ENCODE measurements at regions not wholly inside any gene's neighbourhood (a gene's known extent, or its start where the extent isn't known, plus 50 kb on each side); places are given as distances from the start of the nearest gene placed in this dataset.

- H3K79me1 ChIP-seq (ENCODE audit: insufficient read depth, low read depth, low read length, poor library complexity, severe bottlenecking), result no peaks in the 10 kb centered on the region
- Mint-ChIP-seq H3K27ac (no peak overlapping the region), H3K4me1 (no peaks in the 10 kb centered on the region), H3K27me3 (ENCODE audit: low read depth) (no peaks in the 10 kb centered on the region), H3K4me3 (no peak overlapping the region), H3K36me3 (ENCODE audit: insufficient read depth in 1 of 3, low read depth in 3 of 3) (no peaks in the 10 kb centered on the region), H3K9me3 (no peaks in the 10 kb centered on the region)
- H3K4me2 ChIP-seq (ENCODE audit: insufficient read depth, insufficient read length, low read length), result no peak overlapping the region
- TF ChIP-seq, protein P1, sequence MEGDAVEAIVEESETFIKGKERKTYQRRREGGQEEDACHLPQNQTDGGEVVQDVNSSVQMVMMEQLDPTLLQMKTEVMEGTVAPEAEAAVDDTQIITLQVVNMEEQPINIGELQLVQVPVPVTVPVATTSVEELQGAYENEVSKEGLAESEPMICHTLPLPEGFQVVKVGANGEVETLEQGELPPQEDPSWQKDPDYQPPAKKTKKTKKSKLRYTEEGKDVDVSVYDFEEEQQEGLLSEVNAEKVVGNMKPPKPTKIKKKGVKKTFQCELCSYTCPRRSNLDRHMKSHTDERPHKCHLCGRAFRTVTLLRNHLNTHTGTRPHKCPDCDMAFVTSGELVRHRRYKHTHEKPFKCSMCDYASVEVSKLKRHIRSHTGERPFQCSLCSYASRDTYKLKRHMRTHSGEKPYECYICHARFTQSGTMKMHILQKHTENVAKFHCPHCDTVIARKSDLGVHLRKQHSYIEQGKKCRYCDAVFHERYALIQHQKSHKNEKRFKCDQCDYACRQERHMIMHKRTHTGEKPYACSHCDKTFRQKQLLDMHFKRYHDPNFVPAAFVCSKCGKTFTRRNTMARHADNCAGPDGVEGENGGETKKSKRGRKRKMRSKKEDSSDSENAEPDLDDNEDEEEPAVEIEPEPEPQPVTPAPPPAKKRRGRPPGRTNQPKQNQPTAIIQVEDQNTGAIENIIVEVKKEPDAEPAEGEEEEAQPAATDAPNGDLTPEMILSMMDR (conservative IDR thresholded peaks at IDR 0.05), result no peak
- H3K23ac ChIP-seq (ENCODE audit: insufficient read length, low read depth, low read length), result no peak overlapping the region
- H2AK5ac ChIP-seq (ENCODE audit: insufficient read length, low read length), result no peak overlapping the region
- no peak overlapping the region for H4K8ac ChIP-seq (replicated peaks; ENCODE audit: insufficient read length, low read depth, low read length)
- H4K20me1 ChIP-seq (ENCODE audit: control insufficient read depth, insufficient read depth, insufficient read length), result no peaks in the 10 kb centered on the region
- H4K91ac ChIP-seq (ENCODE audit: insufficient read length, low read depth, low read length), result no peak overlapping the region
- H3K27me3 ChIP-seq (ENCODE audit: insufficient read depth, low read length), result no peaks in the 10 kb centered on the region
- H3T11ph ChIP-seq (ENCODE audit: low read length), result no peak overlapping the region
- no peak overlapping the region for H2BK5ac ChIP-seq (ENCODE audit: insufficient read length, low read length)
- H3K18ac ChIP-seq (ENCODE audit: insufficient read length, low read depth, low read length), result no peak overlapping the region
- H2BK12ac ChIP-seq (ENCODE audit: insufficient read length, low read depth, low read length), result no peak overlapping the region
- H2AFZ ChIP-seq (ENCODE audit: low read length), result no peak overlapping the region
- H3K23me2 ChIP-seq (ENCODE audit: insufficient read length, low read depth, low read length, poor library complexity, severe bottlenecking), result no peaks in the 10 kb centered on the region
- H2BK20ac ChIP-seq (ENCODE audit: low read depth, low read length, poor library complexity, severe bottlenecking), result no peak overlapping the region
- WGBS (ENCODE audit: extremely low coverage, insufficient read length, low lambda C conversion rate), result no CpG with 5 or more reads among the region's 3 CpGs
- no peaks in the 10 kb centered on the region for H3K4me1 ChIP-seq (ENCODE audit: insufficient read depth, low read length)
- no peak overlapping the region for H4K5ac ChIP-seq (ENCODE audit: insufficient read length, low read depth, low read length)
- no peaks in the 10 kb centered on the region for H3K79me2 ChIP-seq (ENCODE audit: insufficient read depth, low read length)
- no peak overlapping the region for H3K27ac ChIP-seq (ENCODE audit: insufficient read length, low read depth, low read length)
- H3K14ac ChIP-seq (ENCODE audit: insufficient read depth, low read length), result no peak overlapping the region
- no peak for DNase-seq
- H3K4ac ChIP-seq (ENCODE audit: low read depth, low read length), result no peak overlapping the region
- no peak overlapping the region for H2BK15ac ChIP-seq (ENCODE audit: low read depth, low read length)
- no peak overlapping the region for H3K9ac ChIP-seq (ENCODE audit: extremely low read depth, insufficient read length, low read length)
- no peak overlapping the region for H3K56ac ChIP-seq (ENCODE audit: insufficient read length, low read depth, low read length)
- H3K9me3 ChIP-seq (ENCODE audit: control insufficient read depth, low read depth, low read length), result no peaks in the 10 kb centered on the region
- no peak overlapping the region for H2BK120ac ChIP-seq (ENCODE audit: low read depth, low read length, poor library complexity, severe bottlenecking)
These were observed 1134.8 kb upstream of the ZEB2 start for GRCh38 chr2:145654746-145655145.
